MM.1S (cell line): ENCODE measurements at regions not wholly inside any gene's neighbourhood (a gene's known extent, or its start where the extent isn't known, plus 50 kb on each side); places are given as distances from the start of the nearest gene placed in this dataset.
"Not testable (repeated sequence)": the region's sequence is repeated elsewhere in the genome, so short reads cannot be mapped to it uniquely, and the experiment has no call there.

ENCODE experiments used
- DNase-seq: peaks from one replicate; pipeline ENCODE4 v3.0.0-alpha.2; 2015
- H2AFZ ChIP-seq: fragments of 300-600 bp; sonication (generic); 2 replicates; pipeline ENCODE4 v1.6.0; 2016; ENCODE audit warnings: antibody characterized with exemption, low read length
- H3F3A ChIP-seq: fragments of 300-600 bp; sonication (generic); 2 replicates; pipeline ENCODE4 v1.6.1; 2016; ENCODE audit warnings: mild to moderate bottlenecking, antibody characterized with exemption, low read length, moderate library complexity, mixed read lengths; ENCODE audit not compliant: insufficient read depth
- H3K27ac ChIP-seq: fragments of 300-600 bp; sonication (generic); 2 replicates; pipeline ENCODE4 v1.5.1; 2016; ENCODE audit warnings: mild to moderate bottlenecking, low read length
- H3K27me3 ChIP-seq: fragments of 300-600 bp; sonication (generic); replicated peaks from 2 replicates; pipeline ENCODE4 v1.6.0; 2016; ENCODE audit warnings: low read length; ENCODE audit not compliant: insufficient read depth
- H3K36me3 ChIP-seq: fragments of 300-600 bp; sonication (generic); replicated peaks from 2 replicates; pipeline ENCODE4 v1.6.1; 2016; ENCODE audit warnings: mild to moderate bottlenecking, low read length, mixed read lengths; ENCODE audit not compliant: insufficient read depth
- H3K4me1 ChIP-seq: fragments of 300-600 bp; sonication (generic); 2 replicates; pipeline ENCODE4 v1.6.1; 2016; ENCODE audit warnings: low read length, mixed read lengths
- H3K4me2 ChIP-seq: fragments of 300-600 bp; sonication (generic); 2 replicates; pipeline ENCODE4 v1.6.0; 2016; ENCODE audit warnings: low read depth, low read length
- H3K4me3 ChIP-seq: fragments of 300-600 bp; sonication (generic); 2 replicates; pipeline ENCODE4 v1.5.1; 2016; ENCODE audit warnings: low read length, mixed read lengths
- H3K79me2 ChIP-seq: fragments of 300-600 bp; sonication (generic); 2 replicates; pipeline ENCODE4 v1.6.1; 2016; ENCODE audit warnings: mixed run types, low read length, mixed read lengths
- H3K9ac ChIP-seq: fragments of 300-600 bp; sonication (generic); 2 replicates; pipeline ENCODE4 v1.6.1; 2016; ENCODE audit warnings: low read length, mixed read lengths
- H3K9me2 ChIP-seq: fragments of 300-600 bp; sonication (generic); replicated peaks from 2 replicates; pipeline ENCODE4 v1.6.1; 2016; ENCODE audit warnings: mild to moderate bottlenecking, low read length, mixed read lengths; ENCODE audit not compliant: insufficient read depth
- H3K9me3 ChIP-seq: fragments of 300-600 bp; sonication (generic); replicated peaks from 2 replicates; pipeline ENCODE4 v1.6.1; 2016; ENCODE audit warnings: mild to moderate bottlenecking, low read length, mixed read lengths; ENCODE audit not compliant: insufficient read depth
- H4K20me1 ChIP-seq: fragments of 300-600 bp; sonication (generic); 2 replicates; pipeline ENCODE4 v1.6.1; 2016; ENCODE audit warnings: mild to moderate bottlenecking, low read length, moderate library complexity, mixed read lengths; ENCODE audit not compliant: insufficient read depth
- EZH2 ChIP-seq: fragments of 300-600 bp; sonication (generic); optimal IDR thresholded peaks from 2 replicates; pipeline ENCODE3; 2017; ENCODE audit warnings: low read depth, mild to moderate bottlenecking, antibody characterized with exemption, low read length, mixed read lengths
- EZH2phosphoT487 ChIP-seq: fragments of 300-600 bp; sonication (generic); IDR thresholded peaks from 2 replicates; pipeline ENCODE4 v1.6.1; 2018; ENCODE audit warnings: antibody characterized with exemption, low read length
- TF ChIP-seq, protein P1 (sequence below): fragments of 300-600 bp; sonication (generic); IDR thresholded peaks from 2 replicates; pipeline ENCODE4 v1.5.1; 2016; ENCODE audit warnings: antibody characterized with exemption, low read length, mixed read lengths

GRCh38 chr5:79888643-79889042 is 102.4 kb downstream of the MTX3 start:
- H3K4me3 ChIP-seq: no peak overlapping the region
- H3F3A ChIP-seq: peaks cover 35% of the 10 kb centered on the region
- DNase-seq: no peak
- no peak overlapping the region for H3K4me2 ChIP-seq
- H2AFZ ChIP-seq: no peak overlapping the region
- H3K27me3 ChIP-seq: no peaks in the 10 kb centered on the region
- TF ChIP-seq EZH2phosphoT487 (no peak), EZH2 (no peak)
- TF ChIP-seq, protein P1, sequence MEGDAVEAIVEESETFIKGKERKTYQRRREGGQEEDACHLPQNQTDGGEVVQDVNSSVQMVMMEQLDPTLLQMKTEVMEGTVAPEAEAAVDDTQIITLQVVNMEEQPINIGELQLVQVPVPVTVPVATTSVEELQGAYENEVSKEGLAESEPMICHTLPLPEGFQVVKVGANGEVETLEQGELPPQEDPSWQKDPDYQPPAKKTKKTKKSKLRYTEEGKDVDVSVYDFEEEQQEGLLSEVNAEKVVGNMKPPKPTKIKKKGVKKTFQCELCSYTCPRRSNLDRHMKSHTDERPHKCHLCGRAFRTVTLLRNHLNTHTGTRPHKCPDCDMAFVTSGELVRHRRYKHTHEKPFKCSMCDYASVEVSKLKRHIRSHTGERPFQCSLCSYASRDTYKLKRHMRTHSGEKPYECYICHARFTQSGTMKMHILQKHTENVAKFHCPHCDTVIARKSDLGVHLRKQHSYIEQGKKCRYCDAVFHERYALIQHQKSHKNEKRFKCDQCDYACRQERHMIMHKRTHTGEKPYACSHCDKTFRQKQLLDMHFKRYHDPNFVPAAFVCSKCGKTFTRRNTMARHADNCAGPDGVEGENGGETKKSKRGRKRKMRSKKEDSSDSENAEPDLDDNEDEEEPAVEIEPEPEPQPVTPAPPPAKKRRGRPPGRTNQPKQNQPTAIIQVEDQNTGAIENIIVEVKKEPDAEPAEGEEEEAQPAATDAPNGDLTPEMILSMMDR: no peak
- peaks cover 60% of the 10 kb centered on the region for H3K4me1 ChIP-seq
- no peak overlapping the region for H3K9ac ChIP-seq
- no peaks in the 10 kb centered on the region for H3K36me3 ChIP-seq
- no peak overlapping the region for H3K27ac ChIP-seq
- no peaks in the 10 kb centered on the region for H3K79me2 ChIP-seq
- no peaks in the 10 kb centered on the region for H3K9me3 ChIP-seq
- no peaks in the 10 kb centered on the region for H3K9me2 ChIP-seq
- no peaks in the 10 kb centered on the region for H4K20me1 ChIP-seq

DNA sequence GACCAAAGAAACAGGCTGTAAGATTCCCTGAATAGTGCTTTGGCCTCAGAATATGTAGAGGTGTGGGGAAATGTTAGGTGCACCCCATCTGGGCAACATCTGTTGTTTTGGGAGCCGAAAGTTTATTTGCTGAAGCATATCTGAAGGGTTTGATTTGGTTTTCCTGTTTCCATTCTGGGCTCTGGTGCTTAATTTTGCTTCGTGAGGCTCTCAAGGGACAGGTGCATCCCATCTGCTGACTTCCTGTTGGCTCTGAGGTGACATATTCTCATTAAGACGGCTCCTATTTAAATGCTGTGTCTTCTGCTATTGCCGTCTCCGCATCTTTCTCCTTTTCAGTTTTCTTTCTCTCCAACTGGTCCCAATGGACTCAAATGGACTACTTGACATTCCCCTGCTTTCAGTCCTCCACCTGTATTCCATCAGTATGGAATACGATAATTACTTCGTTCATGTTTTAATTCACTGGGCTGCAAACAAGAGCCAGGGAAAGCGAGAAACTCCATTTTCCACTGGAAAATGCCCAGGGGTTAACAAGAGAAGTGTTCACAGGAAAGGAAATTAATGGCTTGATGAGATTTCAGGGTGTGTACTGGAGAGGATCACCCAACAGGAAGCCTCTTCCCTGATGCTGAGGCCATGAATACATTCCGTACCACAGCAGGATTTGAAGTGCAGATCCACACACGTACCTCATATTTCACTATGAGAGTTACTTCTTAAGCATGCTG is 104.0 kb downstream of the MTX3 start:
- Histone ChIP-seq H3K4me1 (peaks cover 60% of the 10 kb centered on the region), H2AFZ (peak overlapping the region; percentile 60), H3K4me3 (peak overlapping the region; percentile 14; the same call in 1 of the 2 replicates), H3K9me3 (no peaks in the 10 kb centered on the region), H3K9ac (peak overlapping the region; percentile 41), H3K36me3 (no peaks in the 10 kb centered on the region), H3K4me2 (peak overlapping the region; percentile 55), H3K9me2 (no peaks in the 10 kb centered on the region), H3F3A (peaks cover 35% of the 10 kb centered on the region), H4K20me1 (no peaks in the 10 kb centered on the region), H3K27me3 (no peaks in the 10 kb centered on the region), H3K79me2 (no peaks in the 10 kb centered on the region), H3K27ac (peak overlapping the region; percentile 95)
- no peak for TF ChIP-seq EZH2
- TF ChIP-seq, protein P1: no peak
- no peak for TF ChIP-seq EZH2phosphoT487
- peak; percentile 91 for DNase-seq

DNA sequence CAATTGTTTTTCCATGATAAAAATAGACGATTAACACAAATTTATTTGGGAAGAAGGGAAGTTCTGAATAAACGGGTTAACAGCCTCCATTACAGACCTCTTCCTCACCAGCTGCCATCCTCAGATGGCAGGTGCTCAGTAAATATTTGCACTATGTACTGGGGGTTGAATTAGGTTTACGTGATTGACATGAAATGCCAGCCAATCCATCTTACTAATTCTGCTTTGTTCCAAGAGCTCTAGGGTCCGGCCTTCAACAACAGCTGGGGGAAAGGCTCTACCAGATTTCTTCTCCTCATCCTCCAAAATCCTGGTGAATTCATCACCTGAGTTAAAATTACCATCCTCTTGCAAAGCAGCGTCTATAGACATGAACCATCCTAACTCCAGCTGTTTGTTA is 104.6 kb downstream of the MTX3 start:
- TF ChIP-seq EZH2 (no peak), EZH2phosphoT487 (no peak)
- TF ChIP-seq, protein P1: no peak
- Histone ChIP-seq H3K27me3 (no peaks in the 10 kb centered on the region), H3K36me3 (no peaks in the 10 kb centered on the region), H3K9me3 (no peaks in the 10 kb centered on the region), H3K27ac (peak overlapping the region; percentile 95), H3K4me1 (peaks cover 58% of the 10 kb centered on the region), H3K79me2 (no peaks in the 10 kb centered on the region), H4K20me1 (no peaks in the 10 kb centered on the region), H3K4me2 (peak overlapping the region; percentile 55), H3K4me3 (0 out of 2 replicates have a peak overlapping the region, but pooled peaks have one; percentile 2), H3K9ac (peak overlapping the region; percentile 41), H3F3A (peaks cover 35% of the 10 kb centered on the region), H2AFZ (peak overlapping the region; percentile 60), H3K9me2 (no peaks in the 10 kb centered on the region)
- DNase-seq: peak; percentile 56

GRCh38 chr5:79879880-79880279 is 111.2 kb downstream of the MTX3 start:
- H4K20me1 ChIP-seq, H3K79me2 ChIP-seq, H3K9ac ChIP-seq, H2AFZ ChIP-seq, H3K4me3 ChIP-seq, DNase-seq, H3K27me3 ChIP-seq, H3F3A ChIP-seq, H3K36me3 ChIP-seq, H3K9me3 ChIP-seq, H3K27ac ChIP-seq, H3K4me1 ChIP-seq, H3K9me2 ChIP-seq, H3K4me2 ChIP-seq: not testable (repeated sequence)
